Neural progenitor cell (in vitro differentiated cells): ENCODE measurements at regions not wholly inside any gene's neighbourhood (a gene's known extent, or its start where the extent isn't known, plus 50 kb on each side); places are given as distances from the start of the nearest gene placed in this dataset.
"Not testable (repeated sequence)": the region's sequence is repeated elsewhere in the genome, so short reads cannot be mapped to it uniquely, and the experiment has no call there.

Experiments
- DNase-seq: peaks from one replicate; pipeline ENCODE4 v3.0.0-alpha.2; 2016; ENCODE audit warnings: low spot score
- H2AFZ ChIP-seq: fragments of 200-600 bp; sonication (generic); replicated peaks from 2 replicates; pipeline ENCODE4 v1.6.1; 2016; ENCODE audit warnings: antibody characterized with exemption
- H3F3A ChIP-seq: fragments of 200-600 bp; sonication (generic); 2 replicates; pipeline ENCODE4 v1.6.1; 2016; ENCODE audit warnings: antibody characterized with exemption, low read depth
- H3K27ac ChIP-seq: fragments of 200-600 bp; sonication (generic); 2 replicates; pipeline ENCODE4 v1.5.1; 2016; ENCODE audit warnings: mild to moderate bottlenecking
- H3K27me3 ChIP-seq: fragments of 200-600 bp; sonication (generic); 2 replicates; pipeline ENCODE4 v1.6.1; 2016; ENCODE audit warnings: mild to moderate bottlenecking, moderate library complexity
- H3K36me3 ChIP-seq: fragments of 200-600 bp; sonication (generic); 2 replicates; pipeline ENCODE4 v1.5.1; 2016
- H3K4me1 ChIP-seq: fragments of 200-600 bp; sonication (generic); 2 replicates; pipeline ENCODE4 v1.6.1; 2016; ENCODE audit warnings: mixed run types
- H3K4me2 ChIP-seq: fragments of 200-600 bp; sonication (generic); 2 replicates; pipeline ENCODE4 v1.6.1; 2016
- H3K4me3 ChIP-seq: fragments of 200-600 bp; sonication (generic); 2 replicates; pipeline ENCODE4 v1.5.1; 2016
- H3K79me2 ChIP-seq: fragments of 200-600 bp; sonication (generic); 2 replicates; pipeline ENCODE4 v1.6.1; 2016; ENCODE audit warnings: low read depth
- H3K9ac ChIP-seq: fragments of 200-600 bp; sonication (generic); 2 replicates; pipeline ENCODE4 v1.6.1; 2016
- H3K9me3 ChIP-seq: fragments of 200-600 bp; sonication (generic); 2 replicates; pipeline ENCODE4 v1.5.1; 2016; ENCODE audit warnings: low read depth
- H4K20me1 ChIP-seq: fragments of 200-600 bp; sonication (generic); 2 replicates; pipeline ENCODE4 v1.6.1; 2016; ENCODE audit warnings: low read depth
- H3K27ac Mint-ChIP-seq: 3 replicates; pipeline ENCODE4 v1.8.0; 2021; ENCODE audit warnings: mixed read lengths
- H3K27me3 Mint-ChIP-seq: 2 replicates; pipeline ENCODE4 v1.8.0; 2022; ENCODE audit warnings: low read depth, mild to moderate bottlenecking, inconsistent platforms, moderate library complexity, mixed read lengths; ENCODE audit not compliant: insufficient read depth
- H3K36me3 Mint-ChIP-seq: 3 replicates; pipeline ENCODE4 v1.8.0; 2021; ENCODE audit warnings: mixed read lengths
- H3K4me1 Mint-ChIP-seq: 3 replicates; pipeline ENCODE4 v1.8.0; 2021; ENCODE audit warnings: mixed read lengths
- H3K4me3 Mint-ChIP-seq: 3 replicates; pipeline ENCODE4 v1.8.0; 2021; ENCODE audit warnings: mild to moderate bottlenecking, moderate library complexity, mixed read lengths
- H3K9me3 Mint-ChIP-seq: 3 replicates; pipeline ENCODE4 v1.8.0; 2020; ENCODE audit warnings: mixed read lengths
- EZH2 ChIP-seq: fragments of 200-600 bp; sonication (generic); IDR thresholded peaks from 2 replicates; pipeline ENCODE4 v1.6.1; 2017; ENCODE audit warnings: antibody characterized with exemption, mild to moderate bottlenecking, moderate library complexity
- EZH2phosphoT487 ChIP-seq: fragments of 200-600 bp; sonication (generic); IDR thresholded peaks from 2 replicates; pipeline ENCODE4 v1.6.1; 2017; ENCODE audit warnings: antibody characterized with exemption
- TF ChIP-seq, protein P1 (sequence below): fragments of 200-600 bp; sonication (generic); IDR thresholded peaks from 2 replicates; pipeline ENCODE4 v1.5.1; 2017; ENCODE audit warnings: antibody characterized with exemption, mild to moderate bottlenecking

DNA sequence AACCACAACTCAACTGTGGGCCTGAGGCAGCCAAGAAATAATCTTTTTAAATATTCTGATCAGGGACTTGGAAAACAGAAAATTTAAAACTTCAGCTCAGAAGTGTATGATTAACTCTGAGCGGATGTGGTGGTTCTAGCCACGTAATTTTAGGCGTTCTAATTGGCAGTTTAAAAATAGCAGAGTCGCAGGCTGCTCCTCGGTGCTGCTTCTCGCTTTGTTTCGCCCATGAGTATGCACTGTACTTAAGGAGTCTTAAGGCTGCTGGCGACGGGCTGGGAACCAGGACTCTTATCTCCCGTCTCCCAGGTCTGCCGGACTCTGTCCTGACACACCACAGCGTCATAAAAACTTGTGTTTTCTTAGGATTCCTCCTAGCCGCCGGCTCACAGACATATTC lies 113.4 kb upstream of the PELI2 start:
- Mint-ChIP-seq H3K4me1 (peaks cover 41% of the 10 kb centered on the region), H3K27ac (peak overlapping the region; percentile 86), H3K36me3 (no peaks in the 10 kb centered on the region), H3K27me3 (peaks cover 12% of the 10 kb centered on the region), H3K4me3 (no peak overlapping the region), H3K9me3 (peaks cover 25% of the 10 kb centered on the region)
- Histone ChIP-seq H3K4me3 (no peak overlapping the region), H2AFZ (peak overlapping the region; percentile 88), H3K9ac (no peak overlapping the region), H3K9me3 (no peaks in the 10 kb centered on the region), H3K4me2 (peak overlapping the region; percentile 14), H3K27me3 (no peaks in the 10 kb centered on the region), H3K4me1 (peaks cover 34% of the 10 kb centered on the region), H3F3A (peaks cover 9% of the 10 kb centered on the region), H3K36me3 (no peaks in the 10 kb centered on the region), H3K79me2 (no peaks in the 10 kb centered on the region), H4K20me1 (no peaks in the 10 kb centered on the region), H3K27ac (no peak overlapping the region)
- peak; percentile 44 for DNase-seq
- TF ChIP-seq, protein P1, sequence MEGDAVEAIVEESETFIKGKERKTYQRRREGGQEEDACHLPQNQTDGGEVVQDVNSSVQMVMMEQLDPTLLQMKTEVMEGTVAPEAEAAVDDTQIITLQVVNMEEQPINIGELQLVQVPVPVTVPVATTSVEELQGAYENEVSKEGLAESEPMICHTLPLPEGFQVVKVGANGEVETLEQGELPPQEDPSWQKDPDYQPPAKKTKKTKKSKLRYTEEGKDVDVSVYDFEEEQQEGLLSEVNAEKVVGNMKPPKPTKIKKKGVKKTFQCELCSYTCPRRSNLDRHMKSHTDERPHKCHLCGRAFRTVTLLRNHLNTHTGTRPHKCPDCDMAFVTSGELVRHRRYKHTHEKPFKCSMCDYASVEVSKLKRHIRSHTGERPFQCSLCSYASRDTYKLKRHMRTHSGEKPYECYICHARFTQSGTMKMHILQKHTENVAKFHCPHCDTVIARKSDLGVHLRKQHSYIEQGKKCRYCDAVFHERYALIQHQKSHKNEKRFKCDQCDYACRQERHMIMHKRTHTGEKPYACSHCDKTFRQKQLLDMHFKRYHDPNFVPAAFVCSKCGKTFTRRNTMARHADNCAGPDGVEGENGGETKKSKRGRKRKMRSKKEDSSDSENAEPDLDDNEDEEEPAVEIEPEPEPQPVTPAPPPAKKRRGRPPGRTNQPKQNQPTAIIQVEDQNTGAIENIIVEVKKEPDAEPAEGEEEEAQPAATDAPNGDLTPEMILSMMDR, result no peak
- TF ChIP-seq EZH2phosphoT487, result no peak
- TF ChIP-seq EZH2, result no peak

DNA sequence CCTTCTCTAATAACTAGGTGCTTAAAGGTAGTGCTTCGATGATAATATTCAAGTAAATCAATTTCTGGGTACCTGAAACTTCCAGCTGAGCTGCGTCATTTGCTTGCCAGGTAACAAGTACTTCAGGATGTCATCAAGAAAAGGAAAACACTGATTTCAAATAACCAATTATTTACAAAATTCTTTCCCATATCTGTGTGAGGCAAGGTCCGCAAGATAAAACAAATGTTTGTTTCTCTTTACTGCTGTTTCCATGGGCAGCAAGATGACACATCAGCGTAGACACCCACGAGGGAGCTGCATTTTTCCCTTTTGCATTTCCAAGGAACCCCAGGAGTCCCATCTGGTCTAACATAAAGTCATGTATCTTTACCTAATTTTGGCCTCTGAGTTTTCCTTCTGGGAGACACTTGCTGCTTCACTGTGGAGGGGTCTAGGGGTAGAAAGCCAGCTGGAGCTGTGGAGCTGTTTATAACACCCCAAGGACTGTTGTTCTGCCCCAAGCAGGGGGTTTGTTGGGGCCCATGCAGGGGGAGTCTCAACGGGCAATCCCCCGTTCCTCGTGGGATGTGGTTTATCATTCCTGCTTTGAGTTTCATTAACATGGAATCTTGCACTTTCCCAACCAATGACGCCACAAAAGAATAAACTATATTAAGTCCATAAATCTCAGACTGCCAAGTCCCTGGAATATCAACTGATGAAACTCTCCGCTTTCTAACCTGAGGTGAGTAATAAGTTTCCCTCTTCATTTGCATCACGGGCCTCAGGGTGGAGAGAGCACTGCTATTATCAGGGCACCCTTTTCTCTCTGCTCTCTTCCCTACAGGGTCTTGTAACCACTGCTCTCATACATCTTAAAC lies 112.8 kb upstream of the PELI2 start:
- Histone ChIP-seq H3K27ac (no peak overlapping the region), H3K4me2 (peak overlapping the region; percentile 14), H4K20me1 (no peaks in the 10 kb centered on the region), H3K79me2 (no peaks in the 10 kb centered on the region), H3K4me1 (peaks cover 34% of the 10 kb centered on the region), H3K9me3 (no peaks in the 10 kb centered on the region), H3F3A (peaks cover 9% of the 10 kb centered on the region), H2AFZ (peak overlapping the region; percentile 88), H3K36me3 (no peaks in the 10 kb centered on the region), H3K4me3 (no peak overlapping the region), H3K9ac (no peak overlapping the region), H3K27me3 (no peaks in the 10 kb centered on the region)
- H3K4me1 Mint-ChIP-seq, result peaks cover 41% of the 10 kb centered on the region
- H3K4me3 Mint-ChIP-seq, result no peak overlapping the region
- H3K27ac Mint-ChIP-seq, result peak overlapping the region; percentile 86
- peaks cover 22% of the 10 kb centered on the region for H3K9me3 Mint-ChIP-seq
- peaks cover 12% of the 10 kb centered on the region for H3K27me3 Mint-ChIP-seq
- no peaks in the 10 kb centered on the region for H3K36me3 Mint-ChIP-seq
- no peak for DNase-seq
- TF ChIP-seq, protein P1, result no peak
- TF ChIP-seq EZH2, result no peak
- no peak for TF ChIP-seq EZH2phosphoT487

DNA sequence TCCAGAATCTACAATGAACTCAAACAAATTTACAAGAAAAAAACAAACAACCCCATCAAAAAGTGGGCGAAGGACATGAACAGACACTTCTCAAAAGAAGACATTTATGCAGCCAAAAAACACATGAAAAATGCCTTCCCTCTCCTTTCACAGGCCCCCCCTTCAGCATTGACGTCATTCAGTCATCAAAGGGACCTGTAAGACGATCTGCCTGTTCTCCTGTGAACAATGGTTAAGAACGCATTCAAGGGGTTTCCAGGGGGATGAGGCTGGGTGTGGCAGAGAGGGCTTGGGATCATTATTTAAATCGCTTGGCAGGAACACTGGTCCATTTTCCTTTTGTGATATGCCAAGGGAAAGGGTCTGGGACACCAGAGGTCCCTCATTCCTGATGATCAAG lies 110.7 kb upstream of the PELI2 start:
- peak; percentile 54 for DNase-seq
- not testable (repeated sequence) for H3K4me3 ChIP-seq, H3K27me3 ChIP-seq, H3K27ac ChIP-seq, H3K36me3 Mint-ChIP-seq, H4K20me1 ChIP-seq, H3K27ac Mint-ChIP-seq, H3K79me2 ChIP-seq, H3K4me2 ChIP-seq, H2AFZ ChIP-seq, H3K27me3 Mint-ChIP-seq, H3K9me3 ChIP-seq, H3K4me3 Mint-ChIP-seq, H3F3A ChIP-seq, H3K9ac ChIP-seq, H3K36me3 ChIP-seq
- H3K4me1 ChIP-seq, result peaks cover 27% of the 10 kb centered on the region
- Mint-ChIP-seq H3K9me3 (peaks cover 13% of the 10 kb centered on the region), H3K4me1 (peaks cover 38% of the 10 kb centered on the region)

DNA sequence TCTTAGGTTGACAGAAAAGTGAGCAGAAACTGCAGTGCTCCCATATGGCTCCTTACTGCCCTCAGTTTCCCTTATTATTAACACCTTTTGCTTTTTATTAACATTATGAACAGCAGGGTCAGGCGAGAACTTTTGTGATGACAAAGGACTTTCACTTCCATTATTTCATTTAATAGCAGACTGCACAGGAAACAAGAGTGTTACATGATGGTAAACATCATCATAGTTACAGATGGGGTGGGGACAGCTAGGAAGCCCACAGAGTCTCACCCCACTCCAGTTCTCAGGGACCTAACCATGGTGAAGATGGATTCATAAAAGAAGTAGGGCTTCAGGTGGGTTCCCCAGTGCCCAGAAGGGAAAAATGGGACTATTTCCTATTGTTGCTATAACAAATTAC lies 110.1 kb upstream of the PELI2 start:
- Histone ChIP-seq H3K4me3 (no peak overlapping the region), H3K36me3 (no peaks in the 10 kb centered on the region), H3K27me3 (no peaks in the 10 kb centered on the region), H3K9me3 (no peaks in the 10 kb centered on the region), H3K9ac (no peak overlapping the region), H3K79me2 (no peaks in the 10 kb centered on the region), H3K4me2 (no peak overlapping the region), H3K4me1 (peaks cover 20% of the 10 kb centered on the region), H4K20me1 (no peaks in the 10 kb centered on the region), H3F3A (no peaks in the 10 kb centered on the region), H3K27ac (no peak overlapping the region), H2AFZ (no peak overlapping the region)
- Mint-ChIP-seq H3K4me3 (no peak overlapping the region), H3K27me3 (peaks cover 9% of the 10 kb centered on the region), H3K27ac (no peak overlapping the region), H3K4me1 (peaks cover 31% of the 10 kb centered on the region), H3K36me3 (no peaks in the 10 kb centered on the region), H3K9me3 (peaks cover 13% of the 10 kb centered on the region)
- TF ChIP-seq, protein P1, result no peak
- TF ChIP-seq EZH2 (no peak), EZH2phosphoT487 (no peak)
- no peak for DNase-seq

DNA sequence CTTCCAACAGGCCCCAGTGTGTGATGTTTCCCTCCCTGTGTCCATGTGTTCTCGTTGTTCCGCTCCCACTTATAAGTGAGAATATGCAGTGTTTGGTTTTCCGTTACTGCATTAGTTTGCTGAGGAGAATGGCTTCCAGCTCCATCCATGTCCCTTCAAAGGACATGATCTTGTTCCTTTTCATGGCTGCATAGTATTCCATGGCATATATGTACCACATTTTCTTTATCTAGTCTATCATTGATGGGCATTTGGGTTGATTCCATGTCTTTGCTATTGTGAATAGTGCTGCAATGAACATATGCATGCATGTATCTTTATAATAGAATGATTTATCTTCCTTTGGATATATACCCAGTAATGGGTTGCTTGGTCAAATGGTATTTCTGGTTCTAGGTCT lies 109.5 kb upstream of the PELI2 start:
- H3K27ac ChIP-seq, H3K27me3 Mint-ChIP-seq, H4K20me1 ChIP-seq, H3F3A ChIP-seq, H3K9ac ChIP-seq, H3K4me2 ChIP-seq, H3K36me3 ChIP-seq, H3K36me3 Mint-ChIP-seq, H3K27me3 ChIP-seq, H3K4me3 Mint-ChIP-seq, H3K9me3 ChIP-seq, H3K79me2 ChIP-seq, H2AFZ ChIP-seq, DNase-seq, H3K4me3 ChIP-seq: not testable (repeated sequence)
- H3K4me1 ChIP-seq, result peaks cover 17% of the 10 kb centered on the region
- Mint-ChIP-seq H3K9me3 (peaks cover 13% of the 10 kb centered on the region), H3K4me1 (peaks cover 28% of the 10 kb centered on the region), H3K27ac (peak overlapping the region; percentile 90)
